HG02642 (cell line): ENCODE measurements at regions not wholly inside any gene's neighbourhood (a gene's known extent, or its start where the extent isn't known, plus 50 kb on each side); places are given as distances from the start of the nearest gene placed in this dataset.
"Not testable (repeated sequence)": the region's sequence is repeated elsewhere in the genome, so short reads cannot be mapped to it uniquely, and the experiment has no call there.

Experiments
- ATAC-seq: cut with Tn5 transposase; IDR thresholded peaks from one replicate; pipeline ENCODE4 v1.9.1; 2021; ENCODE audit warnings: mild to moderate bottlenecking; ENCODE audit not compliant: unreplicated experiment, poor library complexity

- not testable (repeated sequence) for ATAC-seq
These were observed 202.4 kb upstream of the PRSS16 start for GRCh38 chr6:27045131-27045530.

GRCh38 chr6:27047725-27048124, 199.8 kb upstream of the PRSS16 start:
- ATAC-seq, result not testable (repeated sequence)

- no peak for ATAC-seq
These were observed 197.4 kb upstream of the PRSS16 start for GRCh38 chr6:27049863-27050781.

GRCh38 chr6:27052082-27052730, 195.3 kb upstream of the PRSS16 start:
- ATAC-seq, result not testable (repeated sequence)

GRCh38 chr6:27052731-27053082, 194.8 kb upstream of the PRSS16 start:
- no peak for ATAC-seq

- peak; percentile 70 for ATAC-seq
These were observed 193.8 kb upstream of the PRSS16 start for GRCh38 chr6:27053738-27054137.

- no peak for ATAC-seq
These were observed 190.9 kb upstream of the PRSS16 start for GRCh38 chr6:27056615-27057014.

GRCh38 chr6:27059621-27060425, 187.7 kb upstream of the PRSS16 start:
- no peak for ATAC-seq

GRCh38 chr6:27061235-27061993, 186.1 kb upstream of the PRSS16 start:
- ATAC-seq, result no peak

GRCh38 chr6:27062755-27063154, 184.7 kb upstream of the PRSS16 start:
- no peak for ATAC-seq

GRCh38 chr6:27065183-27065582, 182.3 kb upstream of the PRSS16 start:
- ATAC-seq, result no peak

- ATAC-seq, result no peak
These were observed 181.1 kb upstream of the PRSS16 start for GRCh38 chr6:27066381-27066780.

- ATAC-seq, result no peak
These were observed 180.7 kb upstream of the PRSS16 start for GRCh38 chr6:27066802-27067201.

- no peak for ATAC-seq
These were observed 174.1 kb upstream of the PRSS16 start for GRCh38 chr6:27073441-27073840.

GRCh38 chr6:27076116-27076515, 171.4 kb upstream of the PRSS16 start:
- ATAC-seq, result no peak

GRCh38 chr6:27078734-27079357, 168.7 kb upstream of the PRSS16 start:
- ATAC-seq, result peak; percentile 92

GRCh38 chr6:27081188-27081587, 166.3 kb upstream of the PRSS16 start:
- no peak for ATAC-seq

GRCh38 chr6:27081931-27082330, 165.6 kb upstream of the PRSS16 start:
- ATAC-seq, result no peak

GRCh38 chr6:27088068-27088467, 159.4 kb upstream of the PRSS16 start:
- no peak for ATAC-seq
